ENCODE measurements at regions not wholly inside any gene's neighbourhood (a gene's known extent, or its start where the extent isn't known, plus 50 kb on each side); places are given as distances from the start of the nearest gene placed in this dataset.

DNA sequence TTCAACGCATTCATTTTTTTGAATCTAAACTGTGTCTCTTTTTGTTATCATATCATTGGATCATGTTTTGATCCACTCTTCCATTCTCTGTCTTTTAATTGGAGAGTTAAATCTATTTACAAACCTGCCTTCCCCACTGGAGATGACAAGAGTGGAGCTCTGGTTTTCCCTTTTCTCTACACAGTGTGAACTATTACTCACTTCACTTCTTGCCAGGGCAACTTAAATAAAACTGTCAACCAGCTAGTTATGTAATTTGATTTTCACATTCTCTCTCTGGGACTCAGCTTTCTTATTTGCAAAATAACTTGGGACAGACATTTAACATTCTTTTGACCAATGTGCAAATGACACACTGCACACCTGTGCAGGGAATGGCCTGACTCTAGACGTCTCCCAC lies 230.8 kb upstream of the CST7 start:
- H3K4me3 ChIP-seq, result no peak overlapping the region
- no peaks in the 10 kb centered on the region for H3K27me3 ChIP-seq
- no peaks in the 10 kb centered on the region for H3K36me3 ChIP-seq
- no peak for DNase-seq
- H3K9me3 ChIP-seq, result no peaks in the 10 kb centered on the region

- H3K27me3 ChIP-seq, result no peaks in the 10 kb centered on the region
- no peak for DNase-seq
- no peaks in the 10 kb centered on the region for H3K36me3 ChIP-seq
- H3K9me3 ChIP-seq, result no peaks in the 10 kb centered on the region
- H3K4me3 ChIP-seq, result no peak overlapping the region
Observed at GRCh38 chr20:24718696-24719095, 230.4 kb upstream of the CST7 start.

DNA sequence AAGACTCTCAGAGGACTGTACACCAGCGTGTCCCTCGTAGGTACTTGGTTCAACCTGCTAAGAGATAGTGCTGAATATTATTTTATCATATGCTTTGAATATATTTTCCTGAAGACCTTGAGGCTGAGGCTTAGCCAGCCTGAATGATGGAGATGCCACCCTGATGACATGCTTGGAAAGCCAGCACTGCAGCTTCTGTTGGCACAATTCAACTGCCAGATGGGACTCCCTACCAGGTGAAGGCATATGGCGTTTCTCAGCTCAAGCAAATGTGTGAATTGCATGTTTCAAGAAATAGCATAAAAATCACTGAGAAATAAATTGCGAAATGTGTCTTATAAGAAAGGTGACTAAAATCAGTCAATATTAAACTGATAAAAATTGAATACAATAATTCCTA lies 228.1 kb upstream of the CST7 start:
- DNase-seq, result no peak
- no peaks in the 10 kb centered on the region for H3K27me3 ChIP-seq
- H3K9me3 ChIP-seq, result no peaks in the 10 kb centered on the region
- no peaks in the 10 kb centered on the region for H3K36me3 ChIP-seq
- H3K4me3 ChIP-seq, result no peak overlapping the region

GRCh38 chr20:24721891-24722568 lies 227.0 kb upstream of the CST7 start:
- no peaks in the 10 kb centered on the region for H3K27me3 ChIP-seq
- H3K36me3 ChIP-seq, result no peaks in the 10 kb centered on the region
- no peaks in the 10 kb centered on the region for H3K9me3 ChIP-seq
- no peak overlapping the region for H3K4me3 ChIP-seq
- DNase-seq, result no peak

DNA sequence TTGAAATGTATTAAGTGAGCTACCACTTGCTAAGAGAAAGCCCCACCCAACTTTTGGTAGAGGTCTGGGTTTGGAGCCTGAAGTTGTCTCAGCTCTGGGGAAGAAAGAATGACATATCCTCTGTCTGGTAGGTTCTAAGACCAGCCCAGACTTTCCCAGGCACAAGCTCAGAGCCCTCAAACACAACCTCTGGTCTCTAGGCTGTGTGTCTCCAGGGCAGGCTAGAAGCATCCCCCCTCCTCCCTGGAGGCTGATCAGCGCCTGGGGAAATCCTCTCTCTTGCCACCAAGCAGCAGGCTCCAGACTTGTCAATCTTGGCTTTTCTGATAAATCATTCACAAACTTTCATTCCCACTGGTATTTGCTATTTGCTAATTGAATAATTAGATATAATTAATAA lies 226.5 kb upstream of the CST7 start:
- Histone ChIP-seq H3K4me3 (no peak overlapping the region), H3K27me3 (no peaks in the 10 kb centered on the region), H3K9me3 (no peaks in the 10 kb centered on the region), H3K36me3 (no peaks in the 10 kb centered on the region)
- DNase-seq, result no peak

- no peak for DNase-seq
- Histone ChIP-seq H3K9me3 (no peaks in the 10 kb centered on the region), H3K4me3 (no peak overlapping the region), H3K36me3 (no peaks in the 10 kb centered on the region), H3K27me3 (no peaks in the 10 kb centered on the region)
Observed at GRCh38 chr20:24723186-24723585, 225.9 kb upstream of the CST7 start.

GRCh38 chr20:24723647-24724352 lies 225.3 kb upstream of the CST7 start:
- Histone ChIP-seq H3K27me3 (no peaks in the 10 kb centered on the region), H3K4me3 (no peak overlapping the region), H3K36me3 (no peaks in the 10 kb centered on the region), H3K9me3 (no peaks in the 10 kb centered on the region)
- DNase-seq, result no peak

GRCh38 chr20:24724982-24725533 lies 224.0 kb upstream of the CST7 start:
- Histone ChIP-seq H3K4me3 (no peak overlapping the region), H3K36me3 (no peaks in the 10 kb centered on the region), H3K27me3 (no peaks in the 10 kb centered on the region), H3K9me3 (no peaks in the 10 kb centered on the region)
- no peak for DNase-seq

GRCh38 chr20:24727795-24728194 lies 221.3 kb upstream of the CST7 start:
- no peaks in the 10 kb centered on the region for H3K36me3 ChIP-seq
- no peak for DNase-seq
- H3K9me3 ChIP-seq, result no peaks in the 10 kb centered on the region
- no peaks in the 10 kb centered on the region for H3K27me3 ChIP-seq
- no peak overlapping the region for H3K4me3 ChIP-seq

- Histone ChIP-seq H3K27me3 (no peaks in the 10 kb centered on the region), H3K9me3 (no peaks in the 10 kb centered on the region)
Observed at GRCh38 chr20:24729896-24730605, 219.0 kb upstream of the CST7 start.

GRCh38 chr20:24730750-24731149 lies 218.3 kb upstream of the CST7 start:
- H3K4me3 ChIP-seq, result no peak overlapping the region
- no peaks in the 10 kb centered on the region for H3K27me3 ChIP-seq
- H3K36me3 ChIP-seq, result no peaks in the 10 kb centered on the region
- no peaks in the 10 kb centered on the region for H3K9me3 ChIP-seq
- DNase-seq, result no peak

More at GRCh38 chr20:24729896-24730605, 219.0 kb upstream of the CST7 start:
- H3K36me3 ChIP-seq, result no peaks in the 10 kb centered on the region
- DNase-seq, result no peak
- H3K4me3 ChIP-seq, result no peak overlapping the region

GRCh38 chr20:24731312-24731711 lies 217.8 kb upstream of the CST7 start:
- Histone ChIP-seq H3K9me3 (no peaks in the 10 kb centered on the region), H3K27me3 (no peaks in the 10 kb centered on the region)
- DNase-seq, result no peak

GRCh38 chr20:24732076-24732475 lies 217.0 kb upstream of the CST7 start:
- Histone ChIP-seq H3K4me3 (no peak overlapping the region), H3K27me3 (no peaks in the 10 kb centered on the region), H3K9me3 (no peaks in the 10 kb centered on the region), H3K36me3 (no peaks in the 10 kb centered on the region)
- no peak for DNase-seq

More at GRCh38 chr20:24731312-24731711, 217.8 kb upstream of the CST7 start:
- Histone ChIP-seq H3K36me3 (no peaks in the 10 kb centered on the region), H3K4me3 (no peak overlapping the region)

GRCh38 chr20:24732599-24732998 lies 216.5 kb upstream of the CST7 start:
- Histone ChIP-seq H3K9me3 (no peaks in the 10 kb centered on the region), H3K27me3 (no peaks in the 10 kb centered on the region), H3K4me3 (no peak overlapping the region), H3K36me3 (no peaks in the 10 kb centered on the region)
- no peak for DNase-seq

GRCh38 chr20:24733416-24733815 lies 215.7 kb upstream of the CST7 start:
- Histone ChIP-seq H3K4me3 (no peak overlapping the region), H3K27me3 (no peaks in the 10 kb centered on the region), H3K36me3 (no peaks in the 10 kb centered on the region), H3K9me3 (no peaks in the 10 kb centered on the region)
- DNase-seq, result no peak

- DNase-seq, result no peak
- Histone ChIP-seq H3K27me3 (no peaks in the 10 kb centered on the region), H3K36me3 (no peaks in the 10 kb centered on the region)
Observed at GRCh38 chr20:24734139-24734538, 214.9 kb upstream of the CST7 start.

DNA sequence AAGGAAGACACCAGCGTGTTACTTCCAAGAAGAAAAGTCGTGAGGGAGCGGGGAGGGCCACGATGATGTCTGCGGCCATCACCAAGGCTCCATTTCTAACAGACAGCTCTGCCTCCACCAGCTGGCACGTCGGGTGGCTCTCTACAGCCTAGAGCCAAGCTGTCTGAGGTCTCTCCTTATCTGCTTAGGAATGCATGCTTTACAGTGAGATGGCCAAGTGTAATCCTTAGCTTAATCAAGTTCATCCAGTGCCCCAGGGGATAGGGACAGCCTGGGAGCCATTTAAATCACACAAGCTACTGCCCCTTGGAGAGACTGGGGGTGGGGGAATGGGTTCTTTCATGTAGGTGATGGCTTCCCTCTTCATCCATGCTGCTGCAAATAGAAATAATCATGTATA lies 213.8 kb upstream of the CST7 start:
- H3K36me3 ChIP-seq, result no peaks in the 10 kb centered on the region
- no peak for DNase-seq
- no peaks in the 10 kb centered on the region for H3K9me3 ChIP-seq
- H3K4me3 ChIP-seq, result no peak overlapping the region
- H3K27me3 ChIP-seq, result no peaks in the 10 kb centered on the region

More at GRCh38 chr20:24734139-24734538, 214.9 kb upstream of the CST7 start:
- no peaks in the 10 kb centered on the region for H3K9me3 ChIP-seq
- no peak overlapping the region for H3K4me3 ChIP-seq

All from MG63 (cell line).